NCI-H2107 treated with DMSO at 0.1 percent for 48 hours (cell line): ENCODE measurements at regions not wholly inside any gene's neighbourhood (a gene's known extent, or its start where the extent isn't known, plus 50 kb on each side); places are given as distances from the start of the nearest gene placed in this dataset.

Source experiments
- DNase-seq: peaks from one replicate; lab custom pipeline; 2025; ENCODE audit not compliant: unreplicated experiment; lab: John Stamatoyannopoulos, UW

GRCh38 chr11:90391756-90392155 is 168.9 kb upstream of the CHORDC1 start:
- DNase-seq, result no peak

GRCh38 chr11:90380206-90380605 is 157.4 kb upstream of the CHORDC1 start:
- DNase-seq, result no peak

GRCh38 chr11:90373971-90374370 is 151.1 kb upstream of the CHORDC1 start:
- no peak for DNase-seq

GRCh38 chr11:90364527-90364926 is 141.7 kb upstream of the CHORDC1 start:
- no peak for DNase-seq

- no peak for DNase-seq
These were observed 140.9 kb upstream of the CHORDC1 start for GRCh38 chr11:90363739-90364138.

- no peak for DNase-seq
These were observed 132.4 kb upstream of the CHORDC1 start for GRCh38 chr11:90355200-90355599.

GRCh38 chr11:90349731-90350130 is 126.9 kb upstream of the CHORDC1 start:
- no peak for DNase-seq

- DNase-seq, result no peak
These were observed 121.7 kb upstream of the CHORDC1 start for GRCh38 chr11:90344546-90344945.

GRCh38 chr11:90343673-90344072 is 120.8 kb upstream of the CHORDC1 start:
- no peak for DNase-seq

GRCh38 chr11:90341986-90342385 is 119.1 kb upstream of the CHORDC1 start:
- no peak for DNase-seq

- no peak for DNase-seq
These were observed 109.6 kb upstream of the CHORDC1 start for GRCh38 chr11:90332415-90332814.

- no peak for DNase-seq
These were observed 107.8 kb upstream of the CHORDC1 start for GRCh38 chr11:90330632-90331031.

GRCh38 chr11:90329043-90329442 is 106.2 kb upstream of the CHORDC1 start:
- DNase-seq, result no peak

GRCh38 chr11:90326647-90327046 is 103.8 kb upstream of the CHORDC1 start:
- DNase-seq, result no peak

- no peak for DNase-seq
These were observed 100.4 kb upstream of the CHORDC1 start for GRCh38 chr11:90323289-90323688.

GRCh38 chr11:90321018-90321417 is 98.2 kb upstream of the CHORDC1 start:
- DNase-seq, result no peak

- DNase-seq, result no peak
These were observed 95.8 kb upstream of the CHORDC1 start for GRCh38 chr11:90318651-90319050.

- no peak for DNase-seq
These were observed 87.4 kb upstream of the CHORDC1 start for GRCh38 chr11:90310210-90310609.

- no peak for DNase-seq
These were observed 86.8 kb upstream of the CHORDC1 start for GRCh38 chr11:90309693-90310092.

GRCh38 chr11:90294526-90294925 is 71.7 kb upstream of the CHORDC1 start:
- DNase-seq, result no peak

GRCh38 chr11:90294091-90294490 is 71.2 kb upstream of the CHORDC1 start:
- no peak for DNase-seq

GRCh38 chr11:90288212-90288821 is 65.5 kb upstream of the CHORDC1 start:
- peak; percentile 5 for DNase-seq

GRCh38 chr11:90286640-90287039 is 63.8 kb upstream of the CHORDC1 start:
- no peak for DNase-seq
